ENCODE measurements at regions not wholly inside any gene's neighbourhood (a gene's known extent, or its start where the extent isn't known, plus 50 kb on each side); places are given as distances from the start of the nearest gene placed in this dataset.

- TF ChIP-seq BHLHE40 (IDR thresholded peaks at IDR 0.05; ENCODE audit: low read depth, low read length), result no peak
These were observed 57.8 kb upstream of the RAB18 start (continued) for GRCh38 chr10:27446091-27446918.

- dilution Hi-C loops (cut with HindIII; ENCODE audit: low sequenced_read_pairs, unreplicated experiment) (no loop called here), intact Hi-C loops (cut with micrococcal nuclease) (loop anchor here (1.0 to 10.0 kb wide), 5 partner anchors 100 to 937 kb away; no protein-coding TSS in a partner anchor), in situ Hi-C loops (cut with MboI; ENCODE audit: low sequenced_read_pairs) (loop anchor here (10.0 kb wide), 1 partner anchor 940 kb away; no protein-coding TSS in a partner anchor)
- Histone ChIP-seq H3K4me1 (ENCODE audit: control insufficient read depth, insufficient read depth, low read length) (no peaks in the 10 kb centered on the region), H4K20me1 (ENCODE audit: insufficient read depth, low read length) (no peaks in the 10 kb centered on the region), H2BK20ac (ENCODE audit: low read depth, low read length) (no peak overlapping the region), H3K27me3 (ENCODE audit: control insufficient read depth, insufficient read depth, low read length) (peaks cover 3% of the 10 kb centered on the region; the same call in 1 of the 2 replicates), H2BK15ac (ENCODE audit: low read depth, low read length) (no peak overlapping the region), H3K56ac (ENCODE audit: extremely low read depth, insufficient read depth, low read length) (no peak overlapping the region), H4K5ac (ENCODE audit: low read depth, low read length) (no peak overlapping the region), H3K36me3 (ENCODE audit: control insufficient read depth, insufficient read depth, low read length) (no peaks in the 10 kb centered on the region), H4K8ac (ENCODE audit: low read depth in 2 of 2, low read length in 2 of 2) (no peak overlapping the region), H2AK9ac (replicated peaks; ENCODE audit: low read depth, low read length, poor library complexity) (no peak overlapping the region), H3K18ac (ENCODE audit: low read depth, low read length) (no peak overlapping the region), H4K91ac (ENCODE audit: insufficient read depth, low read depth, low read length) (no peak overlapping the region), H3K4me3 (ENCODE audit: insufficient read depth, low read depth, low read length) (no peak overlapping the region), H2AK5ac (ENCODE audit: low read depth, low read length) (no peak overlapping the region), H3K23ac (ENCODE audit: low read depth, low read length) (no peak overlapping the region), H3K9ac (ENCODE audit: low read depth, low read length) (no peak overlapping the region), H3K79me1 (ENCODE audit: low read depth in 1 of 2, low read length in 2 of 2) (no peaks in the 10 kb centered on the region), H2BK5ac (ENCODE audit: low read depth, low read length, poor library complexity, severe bottlenecking) (no peak overlapping the region), H3K27ac (ENCODE audit: insufficient read depth, low read length) (no peak overlapping the region), H3K9me3 (ENCODE audit: control insufficient read depth, insufficient read depth, low read length) (no peaks in the 10 kb centered on the region; the same call in 1 of the 2 replicates), H3K4ac (ENCODE audit: low read depth, low read length) (no peak overlapping the region), H2AFZ (replicated peaks; ENCODE audit: low read length, poor library complexity) (no peak overlapping the region), H3K4me2 (ENCODE audit: low read depth, low read length) (no peak overlapping the region), H3K9me1 (ENCODE audit: insufficient read depth, low read length) (no peaks in the 10 kb centered on the region), H2BK120ac (ENCODE audit: low read depth, low read length) (no peak overlapping the region), H3K14ac (replicated peaks; ENCODE audit: low read depth, low read length) (no peak overlapping the region)
- DNase-seq, result no peak
- ChIA-PET CTCF (interaction anchor here (1.5 kb wide), 1 partner anchor 797 kb away, joined by 4 read pairs; no protein-coding TSS in a partner anchor), POLR2A (ENCODE audit: unreplicated experiment) (no interaction called here)
- BruUV-seq (replicated peaks), result no TSS peak
- TF ChIP-seq SMC3 (IDR thresholded peaks at IDR 0.05; ENCODE audit: low read depth, low read length) (no peak), CHD1 (IDR thresholded peaks at IDR 0.05; ENCODE audit: low read depth, low read length) (no peak), FOS (IDR thresholded peaks at IDR 0.05; ENCODE audit: low read depth, low read length) (no peak), RFX5 (IDR thresholded peaks at IDR 0.05; ENCODE audit: low read depth, low read length) (no peak), BHLHE40 (IDR thresholded peaks at IDR 0.05; ENCODE audit: low read depth, low read length) (no peak)
- no peak for ATAC-seq (ENCODE audit: low read depth)
- no CpG with 5 or more reads among the region's 5 CpGs for WGBS, 2 experiments (ENCODE audit: extremely low coverage in 2 of 2, insufficient read length in 1 of 2)
These were observed 59.0 kb upstream of the RAB18 start for GRCh38 chr10:27445070-27445469.
